ENCODE measurements at regions not wholly inside any gene's neighbourhood (a gene's known extent, or its start where the extent isn't known, plus 50 kb on each side); places are given as distances from the start of the nearest gene placed in this dataset.
"Not testable (repeated sequence)": the region's sequence is repeated elsewhere in the genome, so short reads cannot be mapped to it uniquely, and the experiment has no call there.

DNA sequence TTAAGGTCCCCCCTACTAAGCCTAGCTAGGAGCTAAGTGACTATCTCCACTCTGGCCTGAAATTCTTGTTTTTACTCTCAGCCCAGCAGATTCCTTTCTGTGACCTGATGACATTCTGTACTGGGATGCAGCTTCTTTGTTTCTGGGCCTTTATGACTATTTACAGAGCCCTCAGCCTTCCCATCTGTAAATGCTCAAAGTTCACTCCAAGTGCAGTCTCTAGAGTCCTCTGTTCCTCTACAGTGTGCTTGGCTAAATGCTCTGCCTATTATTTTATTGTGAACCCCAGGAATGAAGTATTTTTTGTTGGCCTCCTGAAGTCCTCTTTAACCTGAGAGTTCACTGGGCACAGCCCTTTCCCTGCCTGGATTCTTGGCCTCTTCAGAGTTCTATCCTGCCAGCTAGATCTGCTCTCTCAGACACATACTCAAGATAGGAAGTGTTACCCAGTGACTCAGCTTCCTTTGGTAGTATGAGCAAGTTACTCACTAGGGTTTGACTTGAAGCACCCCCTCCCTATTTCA lies 278.1 kb upstream of the P2RY1 start:
- no peak overlapping the region for H3K4me3 Mint-ChIP-seq
- no peaks in the 10 kb centered on the region for H3K36me3 Mint-ChIP-seq
- no peaks in the 10 kb centered on the region for H3K9me3 Mint-ChIP-seq
- no peaks in the 10 kb centered on the region for H3K4me1 Mint-ChIP-seq
- H3K27ac Mint-ChIP-seq = no peak overlapping the region
- no peak for DNase-seq (ENCODE audit: low spot score in 2 of 2)
- peak; percentile 84 for ATAC-seq

DNA sequence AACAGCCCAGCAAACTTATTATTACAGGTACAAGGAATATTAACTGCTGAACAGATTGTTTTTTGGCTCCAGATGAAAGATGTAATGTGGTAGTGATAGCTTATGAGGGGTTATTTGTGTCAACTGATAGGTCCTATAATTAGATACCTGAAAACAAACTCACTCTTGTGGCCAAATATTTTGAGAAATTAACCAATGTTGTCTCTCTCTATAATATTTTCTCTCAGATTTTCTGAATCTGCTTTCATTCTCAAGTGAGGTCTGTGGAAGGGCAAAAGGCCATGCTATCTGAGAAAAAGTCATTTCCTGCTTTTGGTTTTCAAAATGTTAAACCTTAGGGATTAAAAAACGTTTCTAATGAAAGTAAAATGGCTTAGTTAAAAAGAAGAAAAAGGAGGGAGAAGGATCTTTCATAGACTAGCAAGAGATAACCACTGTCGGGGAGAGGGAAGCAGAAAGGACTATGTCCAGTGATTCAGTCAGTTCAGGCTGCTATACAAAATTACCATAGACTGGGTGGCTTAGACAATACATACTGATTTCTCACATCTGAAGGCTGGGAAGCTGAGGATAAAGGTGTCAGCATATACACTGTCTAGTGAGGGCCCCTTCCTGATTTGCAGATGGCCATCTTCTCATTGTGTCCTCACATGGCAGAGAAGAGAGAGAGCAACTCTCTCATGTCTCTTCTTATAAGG lies 277.5 kb upstream of the P2RY1 start:
- no peaks in the 10 kb centered on the region for H3K4me1 Mint-ChIP-seq
- no peak for ATAC-seq

DNA sequence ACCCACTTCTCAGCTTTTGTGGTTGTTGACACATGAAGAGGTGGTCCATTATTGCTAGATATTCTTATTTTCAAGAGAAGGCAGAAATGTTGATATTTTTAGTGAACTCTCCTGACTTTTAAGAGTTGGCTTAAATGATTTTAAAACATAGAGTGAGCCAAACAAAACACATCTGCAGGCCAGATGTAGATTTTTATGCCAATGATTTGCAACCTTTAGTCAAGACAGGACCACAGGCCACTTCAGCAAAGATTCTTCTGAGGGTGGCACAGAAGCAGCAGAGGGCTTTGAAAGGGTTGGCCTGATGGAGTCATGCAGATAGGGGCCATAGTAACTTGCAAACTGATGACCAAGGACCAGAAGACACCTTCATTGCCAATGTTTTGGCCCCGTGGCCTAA lies 276.5 kb upstream of the P2RY1 start:
- Mint-ChIP-seq H3K4me1 (no peaks in the 10 kb centered on the region), H3K4me3 (no peak overlapping the region), H3K27ac (no peak overlapping the region), H3K36me3 (no peaks in the 10 kb centered on the region), H3K9me3 (no peaks in the 10 kb centered on the region)
- ATAC-seq = no peak
- DNase-seq (ENCODE audit: low spot score in 2 of 2) = no peak

More for the DNA sequence above, 277.5 kb upstream of the P2RY1 start:
- Mint-ChIP-seq H3K36me3 (no peaks in the 10 kb centered on the region), H3K9me3 (no peaks in the 10 kb centered on the region), H3K27ac (no peak overlapping the region), H3K4me3 (no peak overlapping the region)
- no peak for DNase-seq (ENCODE audit: low spot score in 2 of 2)

DNA sequence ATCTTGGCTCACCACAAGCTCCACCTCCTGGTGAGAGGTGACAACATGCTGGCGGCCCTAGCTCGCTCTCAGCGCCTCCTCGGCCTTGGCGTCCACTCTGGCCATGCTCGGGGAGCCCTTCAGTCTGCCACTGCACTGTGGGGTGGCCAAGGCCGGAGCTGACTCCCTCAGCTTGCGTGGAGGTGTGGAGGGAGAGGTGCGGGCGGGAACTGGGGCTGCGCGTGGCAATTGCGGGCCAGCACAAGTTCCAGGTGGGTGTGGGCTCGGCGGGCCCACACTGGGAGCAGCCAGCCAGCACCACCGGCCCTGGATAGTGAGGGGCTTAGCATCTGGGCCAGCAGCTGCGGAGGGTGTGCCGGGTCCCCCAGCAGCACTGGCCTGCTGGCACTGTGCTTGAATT lies 275.7 kb upstream of the P2RY1 start:
- no peaks in the 10 kb centered on the region for H3K4me1 Mint-ChIP-seq
- H3K27ac Mint-ChIP-seq = no peak overlapping the region
- H3K4me3 Mint-ChIP-seq = no peak overlapping the region
- no peak for ATAC-seq
- no peaks in the 10 kb centered on the region for H3K36me3 Mint-ChIP-seq
- H3K9me3 Mint-ChIP-seq = no peaks in the 10 kb centered on the region
- no peak for DNase-seq (ENCODE audit: low spot score in 2 of 2)

GRCh38 chr3:152564459-152564858 lies 270.5 kb upstream of the P2RY1 start:
- no peaks in the 10 kb centered on the region for H3K4me1 Mint-ChIP-seq
- no peak for ATAC-seq
- H3K27ac Mint-ChIP-seq = no peak overlapping the region
- H3K36me3 Mint-ChIP-seq = no peaks in the 10 kb centered on the region
- no peak for DNase-seq (ENCODE audit: low spot score in 2 of 2)
- no peak overlapping the region for H3K4me3 Mint-ChIP-seq
- no peaks in the 10 kb centered on the region for H3K9me3 Mint-ChIP-seq

DNA sequence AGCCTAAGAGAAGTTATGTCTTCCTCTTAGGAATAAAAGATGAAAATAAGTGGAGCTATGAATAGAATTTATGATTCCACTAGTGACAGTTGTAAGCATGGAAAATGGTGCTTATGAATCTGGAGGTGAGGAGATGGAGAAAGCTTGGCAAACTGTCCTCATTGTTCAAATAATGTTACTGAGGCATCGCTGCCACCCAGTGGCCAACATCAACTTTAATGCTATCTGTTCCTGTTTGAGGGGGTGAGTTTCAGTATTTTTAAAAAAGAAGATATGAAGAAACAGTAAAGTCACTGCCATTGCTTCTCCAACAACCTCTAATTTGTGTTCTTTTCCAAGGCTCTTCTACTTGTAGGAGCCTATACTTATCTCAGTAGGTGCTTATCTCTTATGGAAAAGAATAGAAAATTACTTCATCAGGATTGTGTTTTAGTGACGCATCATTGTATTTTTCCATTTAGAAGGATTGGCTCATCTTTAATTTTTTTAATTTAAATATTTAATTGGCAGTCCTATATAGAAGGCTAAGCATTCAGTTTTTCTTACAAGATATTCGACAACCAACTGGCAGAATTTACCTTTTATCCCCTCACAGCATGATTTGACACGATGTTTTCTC lies 260.4 kb upstream of the P2RY1 start:
- Mint-ChIP-seq H3K27ac (no peak overlapping the region), H3K36me3 (no peaks in the 10 kb centered on the region), H3K4me1 (no peaks in the 10 kb centered on the region), H3K4me3 (no peak overlapping the region), H3K9me3 (no peaks in the 10 kb centered on the region)
- no peak for DNase-seq (ENCODE audit: low spot score in 2 of 2)
- ATAC-seq = peak; percentile 46

DNA sequence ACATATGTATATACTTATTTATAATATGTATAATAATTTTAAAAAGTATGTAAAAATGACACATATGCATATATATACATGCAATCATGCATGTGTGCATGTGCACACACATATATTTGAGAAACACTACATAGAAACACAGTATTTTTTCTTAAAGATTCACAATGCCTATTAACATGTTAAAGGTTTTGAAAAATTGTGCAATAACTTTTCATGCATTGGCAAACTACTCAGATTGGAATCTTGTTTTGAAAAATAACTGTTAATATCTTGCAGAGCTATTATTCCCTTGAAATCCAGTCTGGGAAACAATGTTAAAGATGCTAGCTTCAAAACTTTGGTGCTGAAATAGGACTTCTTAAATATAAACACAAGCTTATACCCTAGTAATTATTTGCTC lies 256.2 kb upstream of the P2RY1 start:
- Mint-ChIP-seq H3K36me3 (no peaks in the 10 kb centered on the region), H3K27ac (no peak overlapping the region), H3K4me3 (no peak overlapping the region), H3K4me1 (no peaks in the 10 kb centered on the region), H3K9me3 (no peaks in the 10 kb centered on the region)
- no peak for DNase-seq (ENCODE audit: low spot score in 2 of 2)
- ATAC-seq = no peak

DNA sequence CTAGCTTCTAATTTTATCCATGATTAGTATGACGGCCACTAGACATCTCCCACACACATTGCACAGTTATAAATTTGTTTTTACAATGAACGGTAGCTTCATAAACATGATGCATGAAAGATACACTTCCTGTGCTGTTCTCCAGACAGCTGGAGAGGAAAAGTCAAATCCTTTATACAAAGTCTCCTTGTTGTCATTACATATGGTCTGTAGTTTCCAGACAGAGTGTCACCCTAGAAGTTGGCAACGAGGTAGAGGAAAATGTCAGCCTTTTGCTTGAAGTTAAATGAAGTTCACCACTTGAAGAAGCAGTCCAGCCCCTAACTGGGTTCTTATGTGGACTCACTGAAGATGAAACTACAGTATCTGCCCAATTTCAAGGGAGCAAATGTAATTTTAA lies 253.0 kb upstream of the P2RY1 start:
- H3K36me3 Mint-ChIP-seq = no peaks in the 10 kb centered on the region
- H3K9me3 Mint-ChIP-seq = no peaks in the 10 kb centered on the region

GRCh38 chr3:152583963-152584362 lies 251.0 kb upstream of the P2RY1 start:
- Mint-ChIP-seq H3K4me3 (no peak overlapping the region), H3K9me3 (no peaks in the 10 kb centered on the region), H3K36me3 (no peaks in the 10 kb centered on the region), H3K4me1 (no peaks in the 10 kb centered on the region), H3K27ac (no peak overlapping the region)
- DNase-seq (ENCODE audit: low spot score in 2 of 2) (no peak), ATAC-seq (no peak)

More for the DNA sequence above, 253.0 kb upstream of the P2RY1 start:
- no peaks in the 10 kb centered on the region for H3K4me1 Mint-ChIP-seq
- ATAC-seq = no peak
- no peak for DNase-seq (ENCODE audit: low spot score in 2 of 2)
- H3K4me3 Mint-ChIP-seq = no peak overlapping the region
- no peak overlapping the region for H3K27ac Mint-ChIP-seq

DNA sequence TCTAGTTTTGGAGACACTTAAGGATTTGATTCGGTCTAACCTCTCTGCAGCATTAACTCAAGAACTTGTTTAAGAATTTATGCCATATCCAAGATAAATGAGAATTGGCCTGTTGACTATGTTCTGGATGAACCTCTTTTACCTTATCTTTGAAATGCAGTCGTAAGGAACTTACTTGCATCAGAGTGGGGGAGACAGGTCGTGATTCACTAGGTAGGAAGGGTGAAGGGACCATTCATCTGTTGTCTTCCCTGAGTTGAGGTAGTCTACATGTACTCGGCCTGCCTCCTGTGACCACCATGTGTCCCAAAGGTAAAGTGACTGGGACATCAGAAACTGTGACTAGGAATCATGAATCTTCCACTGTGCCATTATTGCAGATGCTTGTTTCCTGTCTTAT lies 248.0 kb upstream of the P2RY1 start:
- no peaks in the 10 kb centered on the region for H3K4me1 Mint-ChIP-seq
- H3K9me3 Mint-ChIP-seq = no peaks in the 10 kb centered on the region
- H3K27ac Mint-ChIP-seq = no peak overlapping the region
- no peak overlapping the region for H3K4me3 Mint-ChIP-seq
- no peaks in the 10 kb centered on the region for H3K36me3 Mint-ChIP-seq
- ATAC-seq (no peak), DNase-seq (ENCODE audit: low spot score in 2 of 2) (no peak)

DNA sequence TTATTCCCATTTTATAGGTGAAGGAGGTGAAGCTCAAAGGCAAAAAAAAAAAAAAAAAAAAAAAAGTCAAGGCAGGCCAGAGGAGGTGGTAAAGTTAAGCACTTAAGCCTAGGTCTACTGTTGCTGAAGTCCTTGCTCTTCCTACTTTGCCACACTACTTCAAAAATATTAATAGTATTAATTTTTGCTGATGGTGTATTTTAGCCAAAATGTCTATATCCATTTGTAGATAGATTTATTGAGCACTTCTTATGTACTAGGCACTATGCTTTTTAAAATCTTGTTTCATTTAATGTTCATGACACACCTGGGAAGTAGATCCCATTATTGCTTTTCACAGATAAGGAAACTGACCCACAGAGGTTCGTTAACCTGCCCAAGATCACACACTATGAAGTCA lies 247.1 kb upstream of the P2RY1 start:
- Mint-ChIP-seq H3K4me1 (no peaks in the 10 kb centered on the region), H3K36me3 (no peaks in the 10 kb centered on the region), H3K4me3 (no peak overlapping the region), H3K27ac (no peak overlapping the region), H3K9me3 (no peaks in the 10 kb centered on the region)
- no peak for DNase-seq (ENCODE audit: low spot score in 2 of 2)
- no peak for ATAC-seq

DNA sequence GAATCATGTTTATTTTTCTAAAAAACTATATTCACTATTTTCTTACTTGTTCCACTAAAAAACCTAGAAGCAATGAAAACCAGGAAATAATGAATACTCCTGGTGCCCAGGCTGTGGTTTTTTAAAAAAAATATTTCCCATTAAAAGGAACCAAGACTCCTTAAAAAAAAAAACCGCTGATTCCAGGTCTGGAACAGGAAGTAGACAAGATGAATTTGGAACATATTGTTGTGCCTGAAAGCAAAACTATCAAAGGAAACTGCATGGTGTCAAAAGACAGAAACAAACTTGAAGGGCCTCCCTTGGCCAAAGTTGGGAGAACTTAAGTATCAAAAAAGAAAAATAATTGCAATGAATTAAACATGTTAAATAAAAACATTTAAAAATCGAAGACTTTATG lies 245.3 kb upstream of the P2RY1 start:
- no peak for DNase-seq (ENCODE audit: low spot score in 2 of 2)
- Mint-ChIP-seq H3K9me3 (no peaks in the 10 kb centered on the region), H3K27ac (no peak overlapping the region), H3K36me3 (no peaks in the 10 kb centered on the region), H3K4me3 (no peak overlapping the region), H3K4me1 (no peaks in the 10 kb centered on the region)
- ATAC-seq = no peak

- Mint-ChIP-seq H3K4me1 (no peaks in the 10 kb centered on the region), H3K9me3 (no peaks in the 10 kb centered on the region), H3K36me3 (no peaks in the 10 kb centered on the region), H3K4me3 (no peak overlapping the region), H3K27ac (no peak overlapping the region)
- no peak for ATAC-seq
- no peak for DNase-seq (ENCODE audit: low spot score in 2 of 2)
Measured at GRCh38 chr3:152591515-152591914, 243.4 kb upstream of the P2RY1 start.

- Mint-ChIP-seq H3K4me3 (no peak overlapping the region), H3K9me3 (no peaks in the 10 kb centered on the region), H3K27ac (no peak overlapping the region), H3K4me1 (no peaks in the 10 kb centered on the region), H3K36me3 (no peaks in the 10 kb centered on the region)
- no peak for DNase-seq (ENCODE audit: low spot score in 2 of 2)
- ATAC-seq = no peak
Measured at GRCh38 chr3:152593242-152593641, 241.7 kb upstream of the P2RY1 start.

- no peaks in the 10 kb centered on the region for H3K4me1 Mint-ChIP-seq
- DNase-seq (ENCODE audit: low spot score in 2 of 2) = no peak
- no peaks in the 10 kb centered on the region for H3K9me3 Mint-ChIP-seq
- no peak overlapping the region for H3K4me3 Mint-ChIP-seq
- no peaks in the 10 kb centered on the region for H3K36me3 Mint-ChIP-seq
- H3K27ac Mint-ChIP-seq = no peak overlapping the region
- ATAC-seq = no peak
Measured at GRCh38 chr3:152595975-152596821, 238.7 kb upstream of the P2RY1 start.

DNA sequence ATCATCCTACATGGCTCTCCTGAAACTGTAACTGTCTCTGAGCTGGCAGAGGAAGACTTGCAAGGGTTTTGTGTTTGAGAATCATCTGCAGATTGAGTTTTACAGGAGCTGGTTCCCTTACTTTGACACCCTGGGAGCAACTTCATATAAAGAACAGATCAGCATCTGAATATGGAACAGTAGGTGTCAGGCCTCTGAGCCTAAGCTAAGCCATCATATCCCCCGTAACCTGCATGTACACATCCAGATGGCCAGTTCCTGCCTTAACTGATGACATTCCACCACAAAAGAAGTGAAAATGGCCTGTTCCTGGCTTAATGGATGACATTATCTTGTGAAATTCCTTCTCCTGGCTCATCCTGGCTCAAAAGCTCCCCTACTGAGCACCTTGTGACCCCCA lies 238.1 kb upstream of the P2RY1 start:
- DNase-seq (ENCODE audit: low spot score in 2 of 2); H3K27ac Mint-ChIP-seq; ATAC-seq; H3K4me3 Mint-ChIP-seq; H3K4me1 Mint-ChIP-seq; H3K36me3 Mint-ChIP-seq; H3K9me3 Mint-ChIP-seq: not testable (repeated sequence)

All from stimulated activated effector memory CD8-positive, alpha-beta T cell treated with anti-CD3 and anti-CD28 coated beads, Interleukin-12 subunit alpha, Interleukin-12 subunit beta, amount 100 ng/mL, for 72 hours (primary cell).